ENCODE measurements at regions not wholly inside any gene's neighbourhood (a gene's known extent, or its start where the extent isn't known, plus 50 kb on each side); places are given as distances from the start of the nearest gene placed in this dataset.

DNA sequence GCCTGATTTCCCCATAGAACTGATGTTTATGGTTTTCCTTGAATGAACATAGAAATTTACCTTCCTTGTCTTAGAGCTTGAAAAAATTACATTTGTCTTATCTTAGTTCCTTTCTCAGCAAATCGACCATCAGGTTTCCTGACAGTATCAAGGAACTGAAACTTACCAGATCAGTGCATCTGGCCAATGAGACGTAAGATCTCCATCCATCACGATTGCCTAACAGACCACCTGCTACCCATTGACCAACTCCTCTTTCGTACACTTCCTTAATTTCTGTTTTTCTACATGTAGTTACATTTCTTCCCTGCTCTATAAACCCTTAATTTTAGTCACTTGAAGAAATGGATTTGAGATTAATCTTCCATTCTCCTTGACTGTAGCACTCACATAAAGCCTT, 57.4 kb upstream of the TMPRSS15 start:
- DNase-seq, result no peak

DNA sequence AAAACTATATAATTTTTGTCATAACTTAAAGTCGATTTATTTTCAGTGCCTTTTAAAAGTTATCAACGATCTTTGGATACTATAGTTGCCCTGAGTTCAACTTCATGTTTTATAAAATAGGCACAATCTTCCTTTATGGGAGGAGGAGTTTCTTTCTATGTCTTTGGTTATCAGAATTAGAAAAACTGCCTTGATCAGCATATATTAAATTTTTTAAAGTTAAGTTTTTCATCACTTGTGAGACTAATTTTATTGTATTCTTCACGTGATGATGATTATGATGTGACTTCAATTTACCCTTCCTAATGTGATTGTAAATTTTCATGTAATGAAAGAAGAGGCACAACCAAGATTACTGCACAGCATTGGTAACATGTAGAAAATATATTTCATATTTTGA, 58.2 kb upstream of the TMPRSS15 start:
- no peak for DNase-seq

DNA sequence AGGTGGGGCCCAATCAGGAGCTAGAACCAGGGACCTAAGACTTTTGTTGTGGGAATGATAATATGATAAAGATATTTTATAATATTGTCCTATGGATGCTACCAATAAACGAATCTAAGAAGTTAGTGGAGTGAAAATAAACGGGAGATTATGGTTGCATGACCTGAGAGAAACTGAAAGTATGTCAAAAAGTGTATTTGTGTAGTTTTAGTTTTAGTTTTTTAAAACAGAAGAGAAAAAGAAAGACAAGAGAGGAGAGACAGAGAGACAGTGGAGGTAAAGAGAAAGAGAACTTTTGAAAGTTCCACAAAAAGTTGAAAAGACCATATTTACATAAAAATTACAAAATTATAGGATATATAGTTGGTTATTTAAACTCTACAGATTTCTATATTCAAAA, 64.1 kb upstream of the TMPRSS15 start:
- no peak for DNase-seq

DNA sequence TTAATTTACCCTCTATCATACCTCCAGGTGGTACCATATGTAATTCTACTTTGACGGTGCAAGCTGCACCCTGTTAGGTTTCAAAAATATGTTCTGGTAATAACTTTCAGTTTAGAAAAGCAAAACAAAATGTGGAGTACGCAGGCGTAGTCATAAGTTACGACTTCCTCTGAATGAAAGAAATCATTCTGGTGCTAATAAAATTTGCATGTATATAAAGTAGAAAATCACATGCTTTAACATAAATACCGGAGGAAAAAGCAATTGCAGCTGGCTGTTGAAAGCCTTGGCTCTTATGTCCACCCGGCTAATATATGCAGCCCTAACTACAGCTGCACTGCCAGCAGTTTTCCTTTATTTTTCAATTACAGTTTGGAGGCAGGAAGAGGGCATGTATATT, 65.2 kb upstream of the TMPRSS15 start:
- no peak for DNase-seq

DNA sequence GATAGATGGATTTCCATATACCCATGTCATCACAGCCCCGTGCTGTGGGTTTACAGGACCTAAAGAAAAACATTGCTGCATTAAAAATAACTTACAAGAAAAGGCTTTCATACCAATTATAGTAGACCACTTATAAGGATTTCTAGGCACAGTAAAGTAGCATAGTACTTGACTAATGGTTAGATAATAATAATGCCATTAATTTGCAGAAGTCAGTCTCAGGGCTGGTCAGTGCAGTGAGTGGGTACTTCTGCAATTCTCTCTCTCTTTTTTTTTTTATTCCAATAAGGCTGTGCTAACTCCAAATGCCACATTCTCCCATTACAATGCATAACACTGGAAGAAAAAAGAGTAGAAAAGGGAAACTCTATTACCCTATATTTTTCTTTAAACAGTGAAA, 73.1 kb upstream of the TMPRSS15 start:
- no peak for DNase-seq

DNA sequence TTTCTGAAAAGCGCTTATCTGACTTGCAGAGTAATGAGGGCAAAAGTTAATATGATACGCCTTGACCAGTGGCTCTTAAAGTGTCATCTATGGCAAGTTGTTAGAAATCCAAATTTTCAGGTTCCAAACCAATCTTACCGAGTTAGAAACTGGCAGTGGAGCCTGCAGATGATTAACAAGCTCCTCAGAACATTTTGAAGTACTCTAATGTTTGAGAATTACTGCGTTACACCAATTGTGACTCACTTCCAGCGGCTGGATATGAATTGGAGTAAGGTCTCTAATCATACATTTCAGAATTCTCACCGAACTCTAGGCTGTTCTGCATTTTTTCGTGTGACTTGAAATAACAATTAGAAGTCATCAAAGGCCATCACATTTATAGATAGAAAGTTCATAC, 73.5 kb upstream of the TMPRSS15 start:
- no peak for DNase-seq

DNA sequence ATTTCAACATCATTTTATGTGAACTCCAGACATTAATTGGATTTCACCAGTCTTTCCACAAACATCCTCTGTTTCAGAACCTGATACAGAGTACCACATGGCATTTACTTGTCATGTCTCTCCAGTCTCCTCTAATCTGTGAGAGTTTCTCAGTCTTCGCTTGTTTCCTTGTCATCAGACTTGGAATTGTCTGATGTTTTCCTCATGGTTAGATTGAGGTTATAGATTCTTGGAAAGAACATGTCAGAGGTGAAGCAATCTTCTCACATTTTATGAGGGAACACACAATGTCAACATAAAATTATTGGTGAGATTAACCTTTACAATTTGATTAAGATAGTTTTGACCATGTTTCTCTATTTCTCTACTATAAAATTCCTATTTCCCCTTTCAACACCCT, 74.9 kb upstream of the TMPRSS15 start:
- DNase-seq, result no peak

DNA sequence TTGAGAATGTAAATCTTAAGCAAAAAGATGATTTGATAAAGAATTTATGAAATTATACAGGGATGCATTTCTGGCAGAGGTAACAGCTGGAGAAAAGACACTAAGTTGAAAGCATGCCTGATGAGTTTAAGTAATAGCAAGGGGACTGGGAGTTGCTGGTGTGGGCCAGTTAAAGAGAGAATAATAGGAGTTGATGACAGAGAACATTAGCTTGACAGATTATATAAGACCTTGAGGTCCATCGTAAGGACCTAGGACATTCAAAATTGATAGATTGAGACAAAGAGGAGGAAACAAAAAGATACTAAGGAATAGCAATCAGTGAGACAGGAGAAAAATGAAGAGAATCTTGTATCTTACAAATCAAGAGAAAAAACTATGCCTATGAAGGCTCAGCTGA, 84.7 kb upstream of the TMPRSS15 start:
- no peak for DNase-seq

DNA sequence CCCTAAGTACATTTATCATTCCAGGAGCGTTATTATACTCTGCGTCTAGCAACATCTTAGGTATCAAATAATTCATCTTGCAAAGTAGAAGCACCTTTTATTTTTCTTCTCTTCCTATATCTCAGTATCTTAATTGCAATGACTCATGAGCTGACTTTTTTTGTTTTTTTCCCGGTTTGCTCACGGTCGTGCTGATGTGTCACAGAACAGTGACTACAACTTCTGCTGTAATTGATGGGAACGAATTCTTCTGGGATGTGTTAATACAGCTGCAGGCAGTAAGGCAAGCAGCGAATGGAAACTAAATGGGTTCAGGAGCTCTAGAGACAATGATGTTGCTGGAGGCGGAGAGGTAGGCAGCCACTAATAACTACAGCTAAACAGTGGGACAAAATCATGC, 89.8 kb upstream of the TMPRSS15 start:
- no peak for DNase-seq

DNA sequence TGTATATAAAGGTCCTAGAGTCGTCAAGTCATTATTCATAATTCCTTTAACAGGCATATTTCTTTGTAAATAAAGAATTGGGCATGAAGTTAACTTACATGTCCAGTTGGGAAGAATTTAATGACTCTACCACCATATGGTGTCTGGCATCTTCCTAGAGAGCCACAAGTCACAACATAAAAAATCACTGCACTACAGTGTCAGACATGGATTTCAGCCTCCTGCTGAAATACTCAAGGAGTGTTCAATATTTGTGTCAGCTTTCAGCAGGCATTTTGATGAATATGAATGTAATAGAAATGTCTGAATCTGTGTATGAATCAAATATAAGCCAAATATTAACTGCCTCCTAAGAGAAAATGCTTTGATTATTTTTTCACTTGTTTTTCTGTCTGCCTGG, 91.9 kb upstream of the TMPRSS15 start:
- no peak for DNase-seq

DNA sequence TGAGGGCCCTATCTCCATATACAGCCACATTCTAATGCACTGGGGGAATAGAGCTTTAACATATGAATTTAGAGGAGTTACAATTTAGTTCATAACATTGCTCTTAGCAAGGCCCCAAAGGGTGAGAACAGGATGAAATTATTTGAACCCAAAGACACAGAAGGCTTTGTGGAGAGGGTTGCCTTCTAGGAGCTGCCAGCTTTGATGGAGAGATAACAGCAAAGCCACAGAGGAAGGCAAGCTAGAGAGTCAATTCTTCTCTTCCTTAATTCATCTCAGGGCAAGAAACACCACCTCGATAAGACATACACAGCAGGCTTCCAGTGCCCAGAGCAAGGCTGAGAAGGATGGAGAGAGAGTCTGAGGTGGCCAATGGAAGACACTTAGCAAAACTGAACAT, 94.8 kb upstream of the TMPRSS15 start:
- no peak for DNase-seq

DNA sequence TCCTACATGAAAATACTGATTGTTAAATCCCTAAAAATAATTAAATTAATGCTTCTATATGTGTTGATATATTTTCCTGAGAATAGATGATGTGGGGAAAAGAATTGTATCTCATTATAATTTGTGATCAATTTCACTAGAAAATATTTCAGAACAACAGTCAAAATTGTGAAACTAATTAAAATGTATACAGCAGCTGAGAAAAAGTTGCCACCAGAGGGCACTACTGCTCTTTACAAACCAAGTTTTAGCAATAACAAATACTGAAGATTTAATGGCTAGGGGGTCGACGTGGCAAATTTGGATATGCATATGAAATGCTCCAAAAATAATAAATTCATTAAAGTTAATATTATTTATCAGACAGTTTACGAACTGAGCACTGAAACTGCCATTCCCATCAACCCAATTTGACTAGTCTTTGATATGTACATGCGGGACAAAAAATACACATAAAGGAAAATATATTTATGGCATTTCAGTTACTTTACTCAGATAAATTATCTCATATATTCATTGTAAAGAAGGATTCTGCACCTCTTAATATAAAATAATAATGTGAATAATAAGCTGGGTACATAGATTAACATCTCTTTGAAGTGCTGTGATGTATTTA, 96.3 kb upstream of the TMPRSS15 start:
- peak; percentile 16 for DNase-seq

DNA sequence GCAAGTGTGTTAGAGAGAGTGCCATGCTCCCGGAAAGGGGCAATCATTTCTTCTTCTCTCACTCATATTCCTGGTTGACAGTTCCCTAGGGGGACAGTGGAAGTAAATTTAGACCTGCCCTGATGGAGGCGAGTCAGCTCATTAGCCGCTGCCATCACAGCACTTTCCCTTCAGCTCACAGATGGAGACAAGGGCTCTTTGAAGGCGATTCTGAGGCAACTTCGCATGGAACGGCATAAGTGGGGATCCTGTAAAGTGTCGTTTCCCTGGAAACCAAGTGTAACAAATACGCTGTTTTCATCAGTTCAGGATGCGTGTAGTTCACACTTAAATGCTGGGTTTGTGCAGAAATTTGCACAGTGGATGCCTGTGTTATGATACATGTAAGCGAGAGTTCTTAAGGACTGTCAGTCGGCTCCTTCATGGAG, 114.5 kb upstream of the TMPRSS15 start:
- DNase-seq, result no peak

DNA sequence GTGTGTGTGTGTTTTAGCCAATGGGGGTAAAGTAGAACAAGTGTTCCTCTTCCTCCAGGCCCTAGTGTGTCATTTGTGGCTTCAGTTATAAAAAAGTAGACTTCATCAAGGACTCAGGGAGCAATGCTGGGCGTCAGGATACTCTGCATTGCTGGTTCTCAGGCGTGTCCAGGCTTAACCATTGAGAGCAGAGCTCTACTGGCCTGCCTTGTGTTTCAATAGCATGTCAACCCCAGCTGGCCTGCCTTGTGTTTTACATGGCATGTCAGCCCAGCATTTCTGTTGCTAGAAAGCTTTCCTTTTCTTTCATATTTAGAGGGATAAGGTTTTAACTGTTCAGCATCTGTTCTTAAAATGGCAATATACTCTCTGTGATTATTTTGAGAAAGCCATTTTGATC, 117.6 kb upstream of the TMPRSS15 start:
- no peak for DNase-seq

DNA sequence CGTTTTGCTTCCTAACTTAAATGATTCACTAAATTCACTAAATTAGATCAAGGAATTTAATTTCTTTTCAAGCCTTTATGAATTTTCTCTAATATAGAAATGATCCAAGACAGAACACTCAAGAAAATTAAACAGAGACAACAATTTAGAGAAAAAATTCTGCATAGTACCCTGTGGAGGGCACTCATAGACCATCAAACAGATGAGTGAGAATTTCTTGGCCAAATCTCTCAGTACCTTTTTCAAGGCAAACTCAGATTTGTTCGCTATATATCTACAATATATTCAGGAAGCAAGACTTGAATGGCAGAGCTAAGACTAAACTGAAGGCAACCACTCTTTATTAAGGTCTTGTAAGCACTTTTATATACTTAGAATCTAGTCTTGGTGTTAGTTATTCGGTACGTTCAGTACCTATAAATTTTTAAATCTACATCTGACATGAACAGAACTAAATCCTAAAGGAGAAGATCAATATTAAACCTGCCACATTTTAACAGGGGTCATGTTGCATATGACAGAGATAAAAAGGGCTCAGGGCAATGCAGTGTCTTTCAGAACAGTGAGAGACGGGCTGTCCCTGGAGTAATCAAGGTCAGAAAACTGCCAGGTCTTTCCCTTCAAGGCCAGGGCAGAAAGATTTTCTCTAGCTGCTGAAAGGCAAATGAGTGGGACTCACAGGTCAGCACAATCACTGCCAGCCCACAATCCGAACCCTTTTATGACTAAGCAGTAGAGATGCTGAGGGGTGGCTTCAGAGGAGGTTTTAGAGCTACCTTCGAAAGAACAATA, 118.8 kb upstream of the TMPRSS15 start:
- no peak for DNase-seq

DNA sequence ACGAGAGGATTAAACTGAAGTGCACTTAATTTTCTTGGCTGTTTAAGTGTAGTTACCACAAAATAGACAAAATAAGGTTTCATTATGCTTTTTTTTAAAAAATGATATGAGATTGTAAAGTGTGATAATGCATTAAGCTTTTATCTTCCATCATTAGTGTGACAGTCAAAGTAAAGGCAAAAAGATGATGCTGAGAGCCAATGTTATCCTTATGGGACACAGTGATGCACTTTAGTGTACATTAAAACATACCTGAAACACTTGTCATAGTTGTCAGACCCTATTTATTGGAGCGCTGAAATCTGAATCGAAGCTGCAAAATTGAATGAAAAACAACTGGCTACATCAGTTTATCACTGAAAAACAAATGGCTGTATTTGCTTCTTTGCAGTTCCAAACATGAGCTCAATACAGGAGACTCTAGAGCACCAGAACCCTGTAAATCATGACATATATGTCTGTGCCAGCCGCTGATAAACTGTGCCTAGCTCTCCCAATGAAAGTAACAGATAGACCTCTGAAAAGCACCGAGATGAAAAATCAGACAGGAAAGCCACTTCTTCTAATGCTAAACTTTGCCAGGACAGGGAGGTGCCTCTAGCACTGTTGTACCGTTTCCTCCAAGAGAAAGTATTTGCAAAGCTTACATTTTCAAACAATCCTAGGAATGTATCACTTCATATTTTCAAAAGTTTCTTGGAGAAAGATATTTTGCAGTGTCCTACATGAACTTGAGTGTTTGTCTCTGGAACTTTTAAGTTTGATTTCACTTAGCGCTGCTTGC, 120.7 kb upstream of the TMPRSS15 start:
- DNase-seq, result no peak

DNA sequence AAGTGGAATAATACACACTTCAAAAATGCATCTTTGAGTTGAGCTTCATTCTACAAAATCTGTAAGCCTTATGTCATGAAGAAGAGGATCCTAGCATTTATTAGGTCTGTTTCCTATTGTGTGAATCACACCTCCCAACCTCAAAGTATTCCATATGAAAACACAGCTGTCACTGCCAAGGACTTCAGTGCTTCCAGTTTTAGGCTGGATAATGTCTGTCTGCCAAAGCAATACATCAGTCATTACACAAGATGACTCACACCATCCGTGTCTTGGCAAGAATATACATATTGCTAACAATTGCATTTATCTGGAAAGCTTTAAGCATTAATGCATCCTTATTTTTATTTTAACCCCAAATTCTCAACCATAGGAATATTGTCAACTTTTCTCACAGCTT, 125.7 kb upstream of the TMPRSS15 start:
- peak; percentile 32 for DNase-seq

DNA sequence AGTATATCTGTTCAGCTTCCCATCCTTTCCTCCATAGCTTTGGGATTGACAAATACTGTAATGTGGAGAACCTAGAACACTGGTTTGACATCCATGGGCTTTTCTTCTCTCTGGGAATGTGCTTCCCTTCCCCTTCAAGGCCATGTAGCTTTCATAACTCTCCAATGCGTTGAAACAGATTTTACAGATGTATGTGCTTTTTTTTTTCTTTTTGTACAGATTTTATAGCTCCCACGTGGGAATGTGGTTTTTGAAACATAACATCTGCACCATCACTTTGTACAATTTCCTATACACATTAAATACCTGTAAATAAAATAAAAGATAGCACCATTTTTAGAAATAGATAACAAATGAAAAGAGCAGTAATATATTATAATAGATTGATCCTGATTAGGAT, 138.5 kb upstream of the TMPRSS15 start:
- DNase-seq, result no peak

DNA sequence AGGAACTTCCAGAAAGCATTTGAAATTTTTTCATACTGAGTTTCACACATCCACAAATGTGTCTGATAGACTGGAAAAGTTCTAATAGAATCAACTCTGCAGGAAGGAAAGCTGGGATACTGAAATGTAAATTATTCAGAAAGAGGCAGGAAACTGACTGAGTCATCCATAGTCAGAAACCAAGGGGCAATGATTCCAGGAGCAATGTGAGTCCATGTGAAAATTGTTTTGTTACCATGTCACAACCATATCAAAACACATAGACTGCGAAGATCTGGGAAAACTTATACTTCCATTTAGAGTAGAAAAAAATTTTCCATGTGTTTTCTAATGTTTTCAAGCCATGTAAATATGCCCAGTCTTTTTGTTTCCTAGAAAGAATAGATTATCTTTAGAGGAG, 142.3 kb upstream of the TMPRSS15 start:
- no peak for DNase-seq

DNA sequence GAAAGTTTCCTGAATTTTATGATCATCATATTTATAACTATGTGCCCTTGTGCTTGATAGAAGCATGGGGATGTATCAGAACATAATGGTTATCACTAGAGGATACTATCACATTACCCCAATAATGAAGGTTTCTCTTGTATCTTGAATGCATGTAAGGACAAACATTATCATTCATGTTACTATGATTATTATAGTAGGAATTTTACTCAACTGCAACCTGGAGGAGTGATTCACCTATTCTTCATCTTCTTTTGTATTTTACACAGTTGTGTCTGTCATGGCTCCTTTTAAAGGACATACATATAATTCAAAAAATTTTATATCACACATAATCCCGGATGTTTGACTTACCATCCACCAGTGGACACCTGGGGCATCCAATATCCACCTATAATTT, 143.8 kb upstream of the TMPRSS15 start:
- DNase-seq, result no peak

DNA sequence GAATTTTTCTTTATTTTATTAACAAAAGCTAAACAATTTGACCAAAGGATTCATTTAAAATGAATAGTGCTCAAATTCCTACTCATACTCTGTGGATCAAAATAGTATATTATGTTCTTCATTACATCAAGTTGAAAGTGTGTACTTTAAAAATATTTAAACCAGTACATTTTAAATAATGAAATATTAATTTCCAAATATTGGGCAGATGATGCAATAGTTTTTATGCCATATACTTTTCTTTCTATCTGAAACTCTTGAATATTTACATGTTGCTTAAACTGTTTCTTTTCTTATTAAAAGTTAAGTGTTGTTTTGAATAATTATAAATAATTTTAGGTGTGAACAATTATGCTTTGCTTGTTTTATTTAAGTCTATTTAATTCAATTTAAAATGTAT, 144.7 kb upstream of the TMPRSS15 start:
- DNase-seq, result no peak

DNA sequence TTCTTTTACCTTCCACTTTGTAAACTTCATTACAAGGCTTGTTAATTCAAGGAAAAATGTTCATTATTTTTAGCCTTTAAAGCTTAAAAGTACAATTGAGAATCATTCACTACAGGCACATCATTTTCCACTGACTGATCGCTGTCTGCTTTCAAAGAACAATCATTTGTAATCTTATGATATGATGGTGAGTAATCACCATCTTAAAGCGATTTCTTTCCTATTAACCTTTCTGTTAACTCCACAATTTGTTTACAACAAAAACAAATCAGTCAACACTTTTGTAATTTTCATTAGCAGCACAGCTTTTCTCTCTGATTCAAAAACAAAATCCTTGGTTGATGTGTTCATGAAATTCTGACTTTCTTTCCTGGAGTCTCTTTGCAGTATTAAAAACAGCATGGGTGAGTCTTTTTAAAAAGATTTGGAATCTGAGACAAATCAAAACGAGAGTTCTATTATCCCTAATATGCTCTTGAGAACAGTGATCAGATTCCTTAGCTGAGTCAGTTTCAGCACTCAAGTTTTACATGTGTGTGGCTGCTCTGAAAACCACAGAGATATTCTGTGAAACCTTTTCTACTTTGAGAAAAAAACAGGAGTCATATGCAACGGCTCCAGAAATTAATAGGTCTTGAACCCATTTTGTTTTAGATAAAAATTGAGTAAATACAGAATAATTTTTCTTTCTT, 145.8 kb upstream of the TMPRSS15 start:
- no peak for DNase-seq

DNA sequence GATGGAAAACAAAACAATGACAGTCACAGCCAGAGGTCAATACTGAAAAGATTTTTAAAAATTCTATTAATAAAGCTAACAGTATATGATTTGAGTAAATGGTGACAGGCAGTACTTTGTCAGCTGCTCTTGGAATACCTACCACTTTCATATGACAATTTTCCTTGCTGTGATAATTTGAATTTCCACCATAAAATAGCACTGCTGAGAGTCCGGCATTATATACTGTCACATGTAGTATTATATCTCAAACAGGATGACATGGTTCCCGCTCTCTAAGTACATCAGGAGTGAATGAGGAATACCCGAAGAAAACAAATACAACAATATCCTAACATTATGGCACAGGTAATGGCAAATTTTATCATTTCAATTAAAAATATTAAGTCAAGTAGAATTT, 146.8 kb upstream of the TMPRSS15 start:
- DNase-seq, result no peak

DNA sequence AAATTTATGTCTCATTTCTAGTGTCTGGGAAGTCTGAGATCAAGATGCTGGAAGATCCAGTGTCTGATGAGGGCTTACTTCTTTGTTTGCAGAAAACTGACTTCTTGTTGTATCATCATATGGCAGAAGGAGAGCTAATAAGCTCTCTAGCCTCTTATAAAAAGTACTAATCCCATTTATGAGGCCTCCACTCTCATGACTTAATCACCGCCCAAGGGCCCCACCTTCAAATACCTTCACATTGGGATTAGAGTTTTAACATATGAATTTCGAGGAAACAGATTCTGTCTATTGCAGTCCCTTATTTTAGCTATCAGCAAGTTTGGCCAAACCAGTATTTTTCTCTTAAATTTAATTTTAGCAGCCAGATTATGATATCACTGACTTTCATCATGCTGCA, 150.2 kb upstream of the TMPRSS15 start:
- no peak for DNase-seq

All from DMS153 (cell line).